Right lobe of liver (tissue), 4 donors: ENCODE measurements at regions not wholly inside any gene's neighbourhood (a gene's known extent, or its start where the extent isn't known, plus 50 kb on each side); places are given as distances from the start of the nearest gene placed in this dataset.

Experiments used
- POLR2A ChIP-seq: fragments of 450-650 bp; IDR thresholded peaks from one replicate; pipeline ENCODE4 v1.6.1; 2017; ENCODE audit warnings: antibody characterized with exemption, mild to moderate bottlenecking
- TF ChIP-seq, protein P1 (sequence below), 4 donors: fragments of 200-600 bp in 3 of 4; fragments of 450-650 bp in 1 of 4; IDR thresholded peaks; one replicate each; pipeline versions ENCODE4 v1.5.1 to v1.8.0; 2016 to 2022; ENCODE audit warnings: antibody characterized with exemption in 4 of 4, mild to moderate bottlenecking in 2 of 4
- donor health status: DM: no; HTN: no; CAD: no.
- donor health status: DM: no; HTN: no; CAD: no.
- donor health status: DM: no; HTN: yes; CAD: no.

DNA sequence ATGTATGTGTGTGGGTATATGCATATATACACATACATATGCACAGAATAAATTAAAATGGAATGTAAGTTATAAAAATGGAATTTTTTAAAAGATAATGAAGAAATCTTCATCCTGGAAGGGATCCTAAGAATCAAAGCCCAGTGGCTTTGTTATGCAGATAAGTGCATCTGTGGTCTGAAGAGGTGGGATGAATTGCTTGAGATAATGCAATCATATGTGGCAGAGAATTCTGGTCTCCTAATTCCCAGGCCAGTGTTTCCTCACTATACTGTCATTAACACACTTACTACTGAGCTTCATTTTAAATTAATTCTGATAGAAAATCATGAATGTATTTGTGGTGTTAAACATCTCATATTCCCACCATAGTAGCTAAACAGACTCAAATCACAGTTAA lies 86.7 kb upstream of the PRMT6 start:
- TF ChIP-seq, protein P1, sequence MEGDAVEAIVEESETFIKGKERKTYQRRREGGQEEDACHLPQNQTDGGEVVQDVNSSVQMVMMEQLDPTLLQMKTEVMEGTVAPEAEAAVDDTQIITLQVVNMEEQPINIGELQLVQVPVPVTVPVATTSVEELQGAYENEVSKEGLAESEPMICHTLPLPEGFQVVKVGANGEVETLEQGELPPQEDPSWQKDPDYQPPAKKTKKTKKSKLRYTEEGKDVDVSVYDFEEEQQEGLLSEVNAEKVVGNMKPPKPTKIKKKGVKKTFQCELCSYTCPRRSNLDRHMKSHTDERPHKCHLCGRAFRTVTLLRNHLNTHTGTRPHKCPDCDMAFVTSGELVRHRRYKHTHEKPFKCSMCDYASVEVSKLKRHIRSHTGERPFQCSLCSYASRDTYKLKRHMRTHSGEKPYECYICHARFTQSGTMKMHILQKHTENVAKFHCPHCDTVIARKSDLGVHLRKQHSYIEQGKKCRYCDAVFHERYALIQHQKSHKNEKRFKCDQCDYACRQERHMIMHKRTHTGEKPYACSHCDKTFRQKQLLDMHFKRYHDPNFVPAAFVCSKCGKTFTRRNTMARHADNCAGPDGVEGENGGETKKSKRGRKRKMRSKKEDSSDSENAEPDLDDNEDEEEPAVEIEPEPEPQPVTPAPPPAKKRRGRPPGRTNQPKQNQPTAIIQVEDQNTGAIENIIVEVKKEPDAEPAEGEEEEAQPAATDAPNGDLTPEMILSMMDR (IDR thresholded peaks at IDR 0.05), result no peak
- no peak for TF ChIP-seq POLR2A
